Testis (tissue), 2 donors: ENCODE measurements at regions not wholly inside any gene's neighbourhood (a gene's known extent, or its start where the extent isn't known, plus 50 kb on each side); places are given as distances from the start of the nearest gene placed in this dataset.
A peak's percentile ranks its signal among the peaks of the same experiment; 100 is the strongest.

Source experiments
- DNase-seq: peaks from one replicate; pipeline ENCODE4 v3.0.0-alpha.2; 2019
- H3K27ac ChIP-seq, 2 donors: fragments of 200-600 bp; sonication (generic); one replicate each; pipeline ENCODE4 v1.5.1; 2019
- H3K27me3 ChIP-seq: fragments of 200-600 bp; sonication (generic); one replicate; pipeline ENCODE4 v1.5.1; 2019
- H3K36me3 ChIP-seq: fragments of 200-600 bp; sonication (generic); one replicate; pipeline ENCODE4 v1.5.1; 2017; ENCODE audit warnings: low read depth; ENCODE audit errors: missing control alignments
- H3K4me1 ChIP-seq: fragments of 200-600 bp; sonication (generic); one replicate; pipeline ENCODE4 v1.5.1; 2019
- H3K4me3 ChIP-seq, 2 donors: fragments of 200-600 bp; sonication (generic); one replicate each; pipeline ENCODE4 v1.5.1; 2017 to 2019
- H3K9me3 ChIP-seq: fragments of 200-600 bp; sonication (generic); one replicate; pipeline ENCODE4 v1.5.1; 2017
- POLR2A ChIP-seq: fragments of 450-650 bp; IDR thresholded peaks from one replicate; pipeline ENCODE4 v1.6.1; 2017; ENCODE audit warnings: antibody characterized with exemption, mild to moderate bottlenecking, moderate library complexity
- WGBS, 2 donors: methylation state at CpG; one replicate each; pipeline ENCODE4 v1.1.5; 2018; 5-methylcytosine and 5-hydroxymethylcytosine counted together
- intact Hi-C: fragments of 100-400 bp; cut with DNase I; formaldehyde crosslinking; loops from one replicate; pipeline ENCODE4 v1.15.1; 2023; ENCODE audit warnings: low total_unique reads
- TF ChIP-seq, protein P1 (sequence below), 3 experiments: fragments of 450-650 bp in 2 of 3; fragments of 200-600 bp in 1 of 3; sonication (generic) in 1 of 3; IDR thresholded peaks; one replicate each; pipeline ENCODE4 v1.5.1; 2016 to 2019; ENCODE audit warnings: antibody characterized with exemption in 3 of 3, mild to moderate bottlenecking in 2 of 3, moderate library complexity in 1 of 3

- Histone ChIP-seq H3K4me3 (no peak overlapping the region), H3K27me3 (no peaks in the 10 kb centered on the region), H3K27ac (no peak overlapping the region), H3K36me3 (no peaks in the 10 kb centered on the region), H3K9me3 (no peaks in the 10 kb centered on the region), H3K4me1 (no peaks in the 10 kb centered on the region)
- TF ChIP-seq POLR2A, result no peak
- TF ChIP-seq, protein P1, sequence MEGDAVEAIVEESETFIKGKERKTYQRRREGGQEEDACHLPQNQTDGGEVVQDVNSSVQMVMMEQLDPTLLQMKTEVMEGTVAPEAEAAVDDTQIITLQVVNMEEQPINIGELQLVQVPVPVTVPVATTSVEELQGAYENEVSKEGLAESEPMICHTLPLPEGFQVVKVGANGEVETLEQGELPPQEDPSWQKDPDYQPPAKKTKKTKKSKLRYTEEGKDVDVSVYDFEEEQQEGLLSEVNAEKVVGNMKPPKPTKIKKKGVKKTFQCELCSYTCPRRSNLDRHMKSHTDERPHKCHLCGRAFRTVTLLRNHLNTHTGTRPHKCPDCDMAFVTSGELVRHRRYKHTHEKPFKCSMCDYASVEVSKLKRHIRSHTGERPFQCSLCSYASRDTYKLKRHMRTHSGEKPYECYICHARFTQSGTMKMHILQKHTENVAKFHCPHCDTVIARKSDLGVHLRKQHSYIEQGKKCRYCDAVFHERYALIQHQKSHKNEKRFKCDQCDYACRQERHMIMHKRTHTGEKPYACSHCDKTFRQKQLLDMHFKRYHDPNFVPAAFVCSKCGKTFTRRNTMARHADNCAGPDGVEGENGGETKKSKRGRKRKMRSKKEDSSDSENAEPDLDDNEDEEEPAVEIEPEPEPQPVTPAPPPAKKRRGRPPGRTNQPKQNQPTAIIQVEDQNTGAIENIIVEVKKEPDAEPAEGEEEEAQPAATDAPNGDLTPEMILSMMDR (IDR thresholded peaks at IDR 0.05), result no peak
- DNase-seq, result no peak
- intact Hi-C loops, result no loop called here
- 47 to 51% methylated on average over 7 of the region's 7 CpGs for WGBS, 2 donors
These were observed 135.1 kb downstream of the RRAGC start for GRCh38 chr1:38724160-38725131.

- Histone ChIP-seq H3K4me1 (no peaks in the 10 kb centered on the region), H3K36me3 (no peaks in the 10 kb centered on the region), H3K9me3 (no peaks in the 10 kb centered on the region), H3K27me3 (no peaks in the 10 kb centered on the region), H3K27ac (no peak overlapping the region), H3K4me3 (no peak overlapping the region)
- TF ChIP-seq, protein P1 (IDR thresholded peaks at IDR 0.05), result no peak
- no peak for TF ChIP-seq POLR2A
- no peak for DNase-seq
- 88 to 90% methylated on average over 4 of the region's 4 CpGs for WGBS, 2 donors
- intact Hi-C loops, result no loop called here
These were observed 137.8 kb downstream of the RRAGC start for GRCh38 chr1:38721816-38722215.

DNA sequence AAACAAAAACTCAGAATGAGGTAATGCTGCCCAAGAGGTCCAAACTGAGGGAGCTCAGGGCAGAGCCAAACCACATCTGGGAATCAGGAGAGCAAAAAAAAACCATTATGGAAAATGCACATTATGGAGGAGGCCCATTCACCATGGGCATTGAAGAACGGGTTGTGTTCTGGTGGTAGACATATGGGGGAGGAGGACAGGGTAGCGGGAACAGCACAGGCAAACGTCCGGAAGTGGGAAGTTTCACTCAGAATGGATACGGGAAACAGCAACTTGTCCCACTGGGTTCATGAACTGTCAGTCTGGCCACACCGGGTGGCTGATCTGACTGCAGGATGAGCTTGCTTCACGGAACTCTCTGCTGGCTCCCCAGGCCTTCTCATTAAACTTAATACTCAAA is 139.7 kb downstream of the RRAGC start:
- no peaks in the 10 kb centered on the region for H3K9me3 ChIP-seq
- H3K4me1 ChIP-seq, result no peaks in the 10 kb centered on the region
- no peak for DNase-seq
- intact Hi-C loops, result no loop called here
- peak overlapping the region in 1 of 2 donors; percentile 23 for H3K4me3 ChIP-seq
- no peaks in the 10 kb centered on the region for H3K36me3 ChIP-seq
- TF ChIP-seq, protein P1 (IDR thresholded peaks at IDR 0.05), result no peak
- TF ChIP-seq POLR2A, result no peak
- WGBS, 2 donors, result 49 to 64% methylated on average over 7 of the region's 7 CpGs
- no peak overlapping the region for H3K27ac ChIP-seq
- H3K27me3 ChIP-seq, result no peaks in the 10 kb centered on the region

- TF ChIP-seq POLR2A, result no peak
- TF ChIP-seq, protein P1 (IDR thresholded peaks at IDR 0.05), result no peak
- intact Hi-C loops, result no loop called here
- H3K9me3 ChIP-seq, result no peaks in the 10 kb centered on the region
- H3K4me1 ChIP-seq, result no peaks in the 10 kb centered on the region
- H3K36me3 ChIP-seq, result no peaks in the 10 kb centered on the region
- H3K4me3 ChIP-seq, result no peak overlapping the region
- H3K27me3 ChIP-seq, result no peaks in the 10 kb centered on the region
- H3K27ac ChIP-seq, result no peak overlapping the region
- DNase-seq, result no peak
- 75 to 81% methylated on average over 8 of the region's 8 CpGs for WGBS, 2 donors
These were observed 141.5 kb downstream of the RRAGC start for GRCh38 chr1:38718031-38718430.
